ENCODE measurements at regions not wholly inside any gene's neighbourhood (a gene's known extent, or its start where the extent isn't known, plus 50 kb on each side); places are given as distances from the start of the nearest gene placed in this dataset.

GRCh38 chr13:44698066-44698465 lies 121.9 kb upstream of the TSC22D1 start:
- Mint-ChIP-seq H3K27ac (ENCODE audit: unreplicated experiment) (no peak overlapping the region), H3K4me1 (ENCODE audit: unreplicated experiment) (no peaks in the 10 kb centered on the region), H3K4me3 (ENCODE audit: unreplicated experiment) (no peak overlapping the region), H3K27me3 (ENCODE audit: unreplicated experiment) (no peaks in the 10 kb centered on the region), H3K9me3 (ENCODE audit: unreplicated experiment) (no peaks in the 10 kb centered on the region), H3K36me3 (ENCODE audit: unreplicated experiment) (no peaks in the 10 kb centered on the region)
- no peak for DNase-seq (ENCODE audit: extremely low spot score, unreplicated experiment)
- TF ChIP-seq, protein P1, sequence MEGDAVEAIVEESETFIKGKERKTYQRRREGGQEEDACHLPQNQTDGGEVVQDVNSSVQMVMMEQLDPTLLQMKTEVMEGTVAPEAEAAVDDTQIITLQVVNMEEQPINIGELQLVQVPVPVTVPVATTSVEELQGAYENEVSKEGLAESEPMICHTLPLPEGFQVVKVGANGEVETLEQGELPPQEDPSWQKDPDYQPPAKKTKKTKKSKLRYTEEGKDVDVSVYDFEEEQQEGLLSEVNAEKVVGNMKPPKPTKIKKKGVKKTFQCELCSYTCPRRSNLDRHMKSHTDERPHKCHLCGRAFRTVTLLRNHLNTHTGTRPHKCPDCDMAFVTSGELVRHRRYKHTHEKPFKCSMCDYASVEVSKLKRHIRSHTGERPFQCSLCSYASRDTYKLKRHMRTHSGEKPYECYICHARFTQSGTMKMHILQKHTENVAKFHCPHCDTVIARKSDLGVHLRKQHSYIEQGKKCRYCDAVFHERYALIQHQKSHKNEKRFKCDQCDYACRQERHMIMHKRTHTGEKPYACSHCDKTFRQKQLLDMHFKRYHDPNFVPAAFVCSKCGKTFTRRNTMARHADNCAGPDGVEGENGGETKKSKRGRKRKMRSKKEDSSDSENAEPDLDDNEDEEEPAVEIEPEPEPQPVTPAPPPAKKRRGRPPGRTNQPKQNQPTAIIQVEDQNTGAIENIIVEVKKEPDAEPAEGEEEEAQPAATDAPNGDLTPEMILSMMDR (IDR thresholded peaks at IDR 0.05): no peak

DNA sequence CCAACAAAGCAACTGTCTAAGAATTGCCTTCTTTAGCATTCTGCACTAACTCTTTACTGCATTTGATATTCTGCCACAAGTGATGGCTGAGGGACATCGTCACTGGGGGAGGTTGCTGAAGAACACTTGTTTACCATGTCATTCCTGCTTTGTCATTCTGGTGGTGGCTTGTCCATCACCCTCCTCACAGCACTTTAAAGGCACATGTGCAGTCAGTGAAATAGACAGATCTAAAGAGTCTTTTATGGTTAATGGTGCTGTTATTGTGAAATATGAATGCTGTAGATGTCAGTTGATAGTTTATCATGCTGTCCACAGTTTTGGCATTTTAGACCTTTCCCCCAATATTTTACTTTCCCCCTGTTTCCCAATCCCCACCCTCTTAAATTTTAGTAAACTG lies 120.9 kb upstream of the TSC22D1 start:
- H3K36me3 Mint-ChIP-seq (ENCODE audit: unreplicated experiment): no peaks in the 10 kb centered on the region
- no peaks in the 10 kb centered on the region for H3K27me3 Mint-ChIP-seq (ENCODE audit: unreplicated experiment)
- H3K4me1 Mint-ChIP-seq (ENCODE audit: unreplicated experiment): no peaks in the 10 kb centered on the region
- H3K27ac Mint-ChIP-seq (ENCODE audit: unreplicated experiment): no peak overlapping the region
- DNase-seq (ENCODE audit: extremely low spot score, unreplicated experiment): no peak
- H3K9me3 Mint-ChIP-seq (ENCODE audit: unreplicated experiment): no peaks in the 10 kb centered on the region
- TF ChIP-seq, protein P1 (IDR thresholded peaks at IDR 0.05): no peak
- no peak overlapping the region for H3K4me3 Mint-ChIP-seq (ENCODE audit: unreplicated experiment)

- H3K9me3 Mint-ChIP-seq (ENCODE audit: unreplicated experiment): no peaks in the 10 kb centered on the region
- H3K36me3 Mint-ChIP-seq (ENCODE audit: unreplicated experiment): no peaks in the 10 kb centered on the region
- H3K4me3 Mint-ChIP-seq (ENCODE audit: unreplicated experiment): no peak overlapping the region
- no peak for DNase-seq (ENCODE audit: extremely low spot score, unreplicated experiment)
- TF ChIP-seq, protein P1 (IDR thresholded peaks at IDR 0.05): no peak
- no peaks in the 10 kb centered on the region for H3K27me3 Mint-ChIP-seq (ENCODE audit: unreplicated experiment)
- no peak overlapping the region for H3K27ac Mint-ChIP-seq (ENCODE audit: unreplicated experiment)
- no peaks in the 10 kb centered on the region for H3K4me1 Mint-ChIP-seq (ENCODE audit: unreplicated experiment)
These were observed 119.4 kb upstream of the TSC22D1 start for GRCh38 chr13:44695520-44695919.

DNA sequence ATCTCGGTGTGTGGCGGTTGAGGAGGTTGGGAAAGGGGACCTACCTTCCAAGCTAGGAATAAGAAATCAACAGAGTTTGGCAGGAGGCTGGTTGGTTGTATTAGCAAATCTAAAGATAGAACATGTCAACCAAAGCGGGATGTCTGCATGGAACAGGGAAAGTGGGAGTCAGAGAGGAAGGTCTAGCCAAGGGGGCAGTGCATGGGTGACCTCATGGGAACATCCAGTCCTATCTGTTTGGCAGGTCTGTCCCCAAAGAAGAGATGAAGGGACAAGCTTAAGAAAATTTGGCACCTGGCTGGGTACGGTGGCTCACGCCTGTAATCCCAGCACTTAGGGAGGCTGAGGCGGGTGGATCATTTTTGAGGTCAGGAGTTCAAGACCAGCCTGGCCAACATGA lies 118.7 kb upstream of the TSC22D1 start:
- H3K4me1 Mint-ChIP-seq (ENCODE audit: unreplicated experiment): peaks cover 5% of the 10 kb centered on the region
- H3K36me3 Mint-ChIP-seq (ENCODE audit: unreplicated experiment): no peaks in the 10 kb centered on the region
- H3K27me3 Mint-ChIP-seq (ENCODE audit: unreplicated experiment): no peaks in the 10 kb centered on the region
- TF ChIP-seq, protein P1 (IDR thresholded peaks at IDR 0.05): no peak
- H3K9me3 Mint-ChIP-seq (ENCODE audit: unreplicated experiment): no peaks in the 10 kb centered on the region
- DNase-seq (ENCODE audit: extremely low spot score, unreplicated experiment): no peak
- H3K4me3 Mint-ChIP-seq (ENCODE audit: unreplicated experiment): no peak overlapping the region
- no peak overlapping the region for H3K27ac Mint-ChIP-seq (ENCODE audit: unreplicated experiment)

DNA sequence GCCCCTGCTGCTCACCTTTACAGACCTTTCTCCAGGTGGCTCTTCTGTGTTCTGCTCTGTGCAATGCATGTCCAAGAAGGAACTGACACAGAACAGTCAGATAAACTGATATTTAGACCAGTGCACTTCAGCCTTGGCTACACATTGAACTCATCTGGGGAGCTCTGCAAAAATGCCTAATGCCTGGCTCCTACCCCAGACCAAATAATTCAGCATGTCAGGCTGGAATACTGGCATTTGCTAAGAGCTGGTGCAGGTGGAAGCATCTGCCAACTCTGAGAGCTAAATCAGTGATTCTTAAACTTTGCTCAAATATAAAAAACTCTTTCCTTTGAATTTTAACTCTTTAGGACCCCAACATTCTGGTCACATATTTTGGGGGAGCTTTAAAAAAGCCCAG lies 118.2 kb upstream of the TSC22D1 start:
- H3K4me1 Mint-ChIP-seq (ENCODE audit: unreplicated experiment): peaks cover 11% of the 10 kb centered on the region
- H3K9me3 Mint-ChIP-seq (ENCODE audit: unreplicated experiment): no peaks in the 10 kb centered on the region
- H3K27me3 Mint-ChIP-seq (ENCODE audit: unreplicated experiment): no peaks in the 10 kb centered on the region
- TF ChIP-seq, protein P1 (IDR thresholded peaks at IDR 0.05): no peak
- no peak overlapping the region for H3K4me3 Mint-ChIP-seq (ENCODE audit: unreplicated experiment)
- H3K36me3 Mint-ChIP-seq (ENCODE audit: unreplicated experiment): no peaks in the 10 kb centered on the region
- H3K27ac Mint-ChIP-seq (ENCODE audit: unreplicated experiment): no peak overlapping the region
- DNase-seq (ENCODE audit: extremely low spot score, unreplicated experiment): no peak

All from osteocyte (in vitro differentiated cells).